CD4-positive, alpha-beta T cell (primary cell): ENCODE measurements at regions not wholly inside any gene's neighbourhood (a gene's known extent, or its start where the extent isn't known, plus 50 kb on each side); places are given as distances from the start of the nearest gene placed in this dataset.

ENCODE experiments used
- ATAC-seq: fragments of 200-7000 bp; cut with Tn5 transposase; one replicate; pipeline ENCODE4 v1.10.0; 2022; ENCODE audit warnings: mild to moderate bottlenecking; ENCODE audit not compliant: poor library complexity
- CTCF ChIA-PET: fragments of 350-600 bp; sonication (Branson Sonifier 250); formaldehyde crosslinking; loops from one replicate; lab custom pipeline; 2021; ENCODE audit warnings: antibody characterized with exemption, inconsistent platforms; lab: Charles Lee
- POLR2A ChIA-PET: fragments of 350-600 bp; sonication (Branson Sonifier 250); formaldehyde crosslinking; loops from one replicate; lab custom pipeline; 2021; ENCODE audit warnings: antibody characterized with exemption, inconsistent platforms; lab: Charles Lee
- DNase-seq, 14 experiments: peaks; one replicate each; pipeline ENCODE4 v3.0.0-alpha.2; 2013 to 2020; ENCODE audit warnings: mixed read lengths in 2 of 14
- H3K27ac ChIP-seq, 2 donors: one replicate each; pipeline versions ENCODE4 v1.5.1 to v1.7.0; 2013; ENCODE audit warnings: low read length in 2 of 2, low read depth in 1 of 2, mild to moderate bottlenecking in 1 of 2
- H3K27me3 ChIP-seq, 2 experiments: 1 replicate in 1 of 2; 2 replicates in 1 of 2; pipeline versions ENCODE4 v1.6.1 to v1.7.0; 2013; ENCODE audit warnings: low read length in 2 of 2, control low read depth in 1 of 2, mild to moderate bottlenecking in 1 of 2, moderate library complexity in 1 of 2; ENCODE audit not compliant: insufficient read depth in 2 of 2, control insufficient read depth in 1 of 2
- H3K36me3 ChIP-seq: one replicate; pipeline ENCODE4 v1.6.1; 2013; ENCODE audit warnings: low read length, control low read depth; ENCODE audit not compliant: insufficient read depth
- H3K4me1 ChIP-seq: one replicate; pipeline ENCODE4 v1.6.1; 2013; ENCODE audit warnings: low read length, control low read depth; ENCODE audit not compliant: insufficient read depth
- H3K4me3 ChIP-seq: one replicate; pipeline ENCODE4 v1.5.1; 2013; ENCODE audit warnings: mild to moderate bottlenecking, low read length, moderate library complexity
- H3K9me3 ChIP-seq, 2 experiments: 1 replicate in 1 of 2; 2 replicates in 1 of 2; pipeline versions ENCODE4 v1.6.1 to v1.7.0; 2013; ENCODE audit warnings: low read length in 2 of 2, mild to moderate bottlenecking in 2 of 2, control low read depth in 1 of 2, moderate library complexity in 1 of 2; ENCODE audit not compliant: control insufficient read depth in 1 of 2, insufficient read depth in 1 of 2
- H3K27ac Mint-ChIP-seq: one replicate; pipeline ENCODE4 v1.8.0; 2020; ENCODE audit warnings: mixed read lengths
- H3K27me3 Mint-ChIP-seq: one replicate; pipeline ENCODE4 v1.8.0; 2021; ENCODE audit warnings: mixed read lengths
- H3K36me3 Mint-ChIP-seq: one replicate; pipeline ENCODE4 v1.8.0; 2021; ENCODE audit warnings: low read depth, mixed read lengths
- H3K4me1 Mint-ChIP-seq: one replicate; pipeline ENCODE4 v1.8.0; 2021; ENCODE audit warnings: low read depth, mixed read lengths
- H3K4me3 Mint-ChIP-seq: one replicate; pipeline ENCODE4 v1.8.0; 2020; ENCODE audit warnings: mild to moderate bottlenecking, mixed read lengths
- H3K9me3 Mint-ChIP-seq: one replicate; pipeline ENCODE4 v1.8.0; 2020; ENCODE audit warnings: mixed read lengths
- intact Hi-C, 2 experiments: fragments of 100-400 bp; cut with DNase I in 1 of 2; cut with micrococcal nuclease in 1 of 2; formaldehyde crosslinking; loops; one replicate each; pipeline versions ENCODE4 v1.15.1 to v1.9.0; 2023 to 2025; cut with DNase I, micrococcal nuclease
- TF ChIP-seq, protein P1 (sequence below): fragments of 200-600 bp; IDR thresholded peaks from one replicate; pipeline ENCODE4 v1.8.0; 2022; ENCODE audit warnings: antibody characterized with exemption, mild to moderate bottlenecking

- ATAC-seq = no peak
- no peaks in the 10 kb centered on the region for H3K9me3 Mint-ChIP-seq
- ChIA-PET CTCF (no interaction called here), POLR2A (no interaction called here)
- Histone ChIP-seq H3K4me1 (no peaks in the 10 kb centered on the region), H3K36me3 (no peaks in the 10 kb centered on the region), H3K27ac (no peak overlapping the region), H3K4me3 (no peak overlapping the region), H3K27me3 (no peaks in the 10 kb centered on the region), H3K9me3 (no peaks in the 10 kb centered on the region)
- TF ChIP-seq, protein P1, sequence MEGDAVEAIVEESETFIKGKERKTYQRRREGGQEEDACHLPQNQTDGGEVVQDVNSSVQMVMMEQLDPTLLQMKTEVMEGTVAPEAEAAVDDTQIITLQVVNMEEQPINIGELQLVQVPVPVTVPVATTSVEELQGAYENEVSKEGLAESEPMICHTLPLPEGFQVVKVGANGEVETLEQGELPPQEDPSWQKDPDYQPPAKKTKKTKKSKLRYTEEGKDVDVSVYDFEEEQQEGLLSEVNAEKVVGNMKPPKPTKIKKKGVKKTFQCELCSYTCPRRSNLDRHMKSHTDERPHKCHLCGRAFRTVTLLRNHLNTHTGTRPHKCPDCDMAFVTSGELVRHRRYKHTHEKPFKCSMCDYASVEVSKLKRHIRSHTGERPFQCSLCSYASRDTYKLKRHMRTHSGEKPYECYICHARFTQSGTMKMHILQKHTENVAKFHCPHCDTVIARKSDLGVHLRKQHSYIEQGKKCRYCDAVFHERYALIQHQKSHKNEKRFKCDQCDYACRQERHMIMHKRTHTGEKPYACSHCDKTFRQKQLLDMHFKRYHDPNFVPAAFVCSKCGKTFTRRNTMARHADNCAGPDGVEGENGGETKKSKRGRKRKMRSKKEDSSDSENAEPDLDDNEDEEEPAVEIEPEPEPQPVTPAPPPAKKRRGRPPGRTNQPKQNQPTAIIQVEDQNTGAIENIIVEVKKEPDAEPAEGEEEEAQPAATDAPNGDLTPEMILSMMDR = no peak
- H3K4me3 Mint-ChIP-seq = no peak overlapping the region
- intact Hi-C loops = no loop called here
- no peaks in the 10 kb centered on the region for H3K4me1 Mint-ChIP-seq
- H3K27ac Mint-ChIP-seq = no peak overlapping the region
- H3K27me3 Mint-ChIP-seq = peaks cover 4% of the 10 kb centered on the region
- DNase-seq = no peak
- no peaks in the 10 kb centered on the region for H3K36me3 Mint-ChIP-seq
These were observed 414.0 kb upstream of the TNP1 start for GRCh38 chr2:217273851-217274250.

- intact Hi-C loops = no loop called here
- H3K36me3 ChIP-seq = no peaks in the 10 kb centered on the region
- ChIA-PET CTCF (no interaction called here), POLR2A (no interaction called here)
- H3K4me1 Mint-ChIP-seq = no peaks in the 10 kb centered on the region
- H3K9me3 Mint-ChIP-seq = no peaks in the 10 kb centered on the region
- DNase-seq (no peak), ATAC-seq (no peak)
- no peak overlapping the region for H3K4me3 Mint-ChIP-seq
- TF ChIP-seq, protein P1 = no peak
- no peaks in the 10 kb centered on the region for H3K4me1 ChIP-seq
- peaks cover 4% of the 10 kb centered on the region for H3K27me3 Mint-ChIP-seq
- no peak overlapping the region for H3K4me3 ChIP-seq
- H3K27ac Mint-ChIP-seq = no peak overlapping the region
- no peaks in the 10 kb centered on the region for H3K27me3 ChIP-seq
- H3K36me3 Mint-ChIP-seq = no peaks in the 10 kb centered on the region
- no peak overlapping the region for H3K27ac ChIP-seq
- no peaks in the 10 kb centered on the region for H3K9me3 ChIP-seq
These were observed 413.3 kb upstream of the TNP1 start for GRCh38 chr2:217273162-217273561.

DNA sequence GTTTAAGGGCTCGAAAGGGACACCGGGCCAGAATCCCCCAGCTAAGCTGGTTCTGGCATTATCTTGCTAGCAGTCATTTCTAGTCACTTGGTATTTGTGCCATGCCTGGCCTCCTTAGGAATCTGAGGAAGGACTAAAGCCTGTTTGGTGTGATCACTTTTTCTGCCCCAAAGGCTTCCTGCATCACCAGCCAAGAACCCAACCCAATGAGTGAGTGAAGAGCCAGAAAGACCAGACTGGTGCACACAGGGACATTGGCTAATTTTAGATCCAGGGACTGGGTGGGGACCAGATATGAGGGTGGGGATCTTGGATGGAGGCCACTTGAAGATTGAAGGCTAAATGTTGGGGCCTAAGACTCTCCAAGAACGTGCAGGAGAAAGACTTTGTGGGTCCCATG, 411.9 kb upstream of the TNP1 start:
- H3K27me3 Mint-ChIP-seq = peaks cover 10% of the 10 kb centered on the region
- H3K36me3 ChIP-seq = no peaks in the 10 kb centered on the region
- H3K27me3 ChIP-seq = no peaks in the 10 kb centered on the region
- ATAC-seq = no peak
- H3K27ac ChIP-seq = no peak overlapping the region
- no peak for DNase-seq
- H3K4me3 ChIP-seq = no peak overlapping the region
- ChIA-PET CTCF (no interaction called here), POLR2A (no interaction called here)
- peaks cover 3% of the 10 kb centered on the region for H3K9me3 Mint-ChIP-seq
- H3K4me1 ChIP-seq = no peaks in the 10 kb centered on the region
- TF ChIP-seq, protein P1 = no peak
- H3K27ac Mint-ChIP-seq = no peak overlapping the region
- no peaks in the 10 kb centered on the region for H3K9me3 ChIP-seq
- no peaks in the 10 kb centered on the region for H3K36me3 Mint-ChIP-seq
- H3K4me1 Mint-ChIP-seq = no peaks in the 10 kb centered on the region
- H3K4me3 Mint-ChIP-seq = no peak overlapping the region
- intact Hi-C loops = no loop called here
